Esophagus muscularis mucosa (tissue), 4 donors: ENCODE measurements at regions not wholly inside any gene's neighbourhood (a gene's known extent, or its start where the extent isn't known, plus 50 kb on each side); places are given as distances from the start of the nearest gene placed in this dataset.

Source experiments
- DNase-seq: peaks from one replicate; pipeline ENCODE4 v3.0.0-alpha.2; 2017; ENCODE audit errors: extremely low spot score
- H3K27ac ChIP-seq, 4 donors: fragments of 200-600 bp; sonication (generic); replicated peaks in 1 of 4; 1 replicate in 3 of 4; 2 replicates in 1 of 4; pipeline ENCODE4 v1.5.1; 2016 to 2019; ENCODE audit warnings: mild to moderate bottlenecking in 1 of 4
- H3K27me3 ChIP-seq, 4 donors: fragments of 200-600 bp; sonication (generic); one replicate each; pipeline versions ENCODE4 v1.5.1 to v1.6.0; 2016 to 2019
- H3K36me3 ChIP-seq, 4 donors: fragments of 200-600 bp; sonication (generic); one replicate each; pipeline ENCODE4 v1.5.1; 2016 to 2019
- H3K4me1 ChIP-seq, 4 donors: fragments of 200-600 bp; sonication (generic); one replicate each; pipeline ENCODE4 v1.5.1; 2016 to 2019
- H3K4me3 ChIP-seq, 4 donors: fragments of 200-600 bp; sonication (generic); 1 replicate in 2 of 4; 2 replicates in 2 of 4; pipeline ENCODE4 v1.5.1; 2016 to 2019; ENCODE audit warnings: mild to moderate bottlenecking in 4 of 4, moderate library complexity in 1 of 4
- H3K9me3 ChIP-seq, 4 donors: fragments of 200-600 bp; sonication (generic); 1 replicate in 3 of 4; 2 replicates in 1 of 4; pipeline ENCODE4 v1.5.1; 2016 to 2019
- EP300 ChIP-seq: sonication (generic); formaldehyde crosslinking; IDR thresholded peaks from one replicate; pipeline ENCODE4 v1.6.1; 2017; ENCODE audit warnings: antibody characterized with exemption
- POLR2A ChIP-seq: fragments of 450-650 bp; IDR thresholded peaks from one replicate; pipeline ENCODE4 v1.6.1; 2017; ENCODE audit warnings: antibody characterized with exemption, moderate library complexity, mild to moderate bottlenecking, low read depth
- POLR2AphosphoS5 ChIP-seq, 2 donors: sonication (generic); formaldehyde crosslinking; IDR thresholded peaks; one replicate each; pipeline ENCODE4 v1.6.1; 2017; ENCODE audit warnings: antibody characterized with exemption in 2 of 2
- WGBS: methylation state at CpG from one replicate; pipeline ENCODE4 v1.1.5; 2018; 5-methylcytosine and 5-hydroxymethylcytosine counted together
- intact Hi-C: fragments of 100-400 bp; cut with DNase I; formaldehyde crosslinking; loops from one replicate; pipeline ENCODE4 v1.15.1; 2023
- TF ChIP-seq, protein P1 (sequence below), 3 experiments: fragments of 200-600 bp in 2 of 3; fragments of 450-650 bp in 1 of 3; sonication (generic) in 2 of 3; IDR thresholded peaks; one replicate each; pipeline ENCODE4 v1.5.1; 2017 to 2019; ENCODE audit warnings: antibody characterized with exemption in 3 of 3, mild to moderate bottlenecking in 2 of 3, moderate library complexity in 1 of 3

DNA sequence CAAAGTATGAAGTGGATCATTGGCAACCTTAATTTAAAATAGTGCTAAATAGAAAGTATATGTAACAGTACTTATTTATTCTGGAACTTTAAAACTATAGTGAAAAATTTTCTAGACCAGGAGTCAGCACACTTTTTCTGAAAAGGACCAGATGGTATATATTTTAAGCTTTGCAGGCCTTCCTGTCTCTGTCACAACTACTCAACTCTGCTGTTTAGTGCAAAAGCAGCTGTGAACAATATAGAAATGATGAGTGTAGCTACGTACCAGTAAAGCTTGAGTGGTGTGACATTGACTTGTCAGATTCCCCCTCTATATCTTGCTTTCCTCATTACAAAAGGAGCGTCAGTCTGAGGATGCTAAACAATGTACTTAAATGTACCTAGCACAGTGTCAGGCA is 88.1 kb upstream of the IGFBP3 start:
- no peak for DNase-seq
- no peaks in the 10 kb centered on the region for H3K9me3 ChIP-seq
- H3K4me1 ChIP-seq = no peaks in the 10 kb centered on the region
- TF ChIP-seq POLR2AphosphoS5 (IDR thresholded peaks at IDR 0.05) = no peak
- no peak for TF ChIP-seq POLR2A
- intact Hi-C loops = no loop called here
- H3K27ac ChIP-seq = no peak overlapping the region
- H3K36me3 ChIP-seq = no peaks in the 10 kb centered on the region
- H3K4me3 ChIP-seq = no peak overlapping the region
- WGBS = 78% methylated on average over 2 of the region's 2 CpGs
- no peaks in the 10 kb centered on the region for H3K27me3 ChIP-seq

DNA sequence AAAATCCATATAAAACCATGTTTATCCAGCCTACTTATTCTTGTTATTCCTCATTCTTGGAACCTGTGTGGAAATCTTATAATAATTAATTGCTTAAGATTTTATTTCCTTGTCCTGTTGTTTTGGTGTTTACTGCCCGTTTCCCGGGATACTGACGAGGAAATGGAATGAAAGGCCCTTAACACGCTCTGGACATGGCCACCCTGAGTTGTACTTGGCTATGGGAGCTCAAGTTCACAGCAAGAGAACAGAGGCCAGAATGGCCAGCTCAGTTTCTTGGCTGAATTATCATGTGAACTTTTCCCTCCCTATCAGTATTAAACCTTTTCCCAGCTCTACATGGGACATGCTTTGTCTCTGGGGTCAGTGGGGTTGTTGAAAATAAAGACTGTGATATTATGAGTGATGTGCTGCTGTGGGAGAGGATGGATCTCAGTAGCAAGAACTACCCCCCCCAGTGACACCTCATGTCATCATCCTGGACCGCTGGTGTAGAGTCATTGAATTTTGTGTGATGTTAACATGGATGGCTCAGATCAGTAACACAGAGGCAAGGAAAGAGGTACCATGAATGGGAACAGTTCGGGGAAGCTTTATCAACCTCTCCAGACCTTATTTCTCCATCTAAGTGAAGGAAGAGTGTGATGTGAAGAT is 87.0 kb upstream of the IGFBP3 start:
- DNase-seq = peak; percentile 81
- Histone ChIP-seq H3K4me3 (no peak overlapping the region), H3K36me3 (no peaks in the 10 kb centered on the region), H3K4me1 (no peaks in the 10 kb centered on the region), H3K27ac (no peak overlapping the region), H3K27me3 (no peaks in the 10 kb centered on the region), H3K9me3 (peaks cover 0 to 4% (median 0%) of the 10 kb centered on the region in 4 donors)
- intact Hi-C loops = no loop called here
- 63% methylated on average over 6 of the region's 6 CpGs for WGBS
- no peak for TF ChIP-seq EP300
- no peak for TF ChIP-seq POLR2A
- TF ChIP-seq POLR2AphosphoS5 (IDR thresholded peaks at IDR 0.05) = no peak
- TF ChIP-seq, protein P1, sequence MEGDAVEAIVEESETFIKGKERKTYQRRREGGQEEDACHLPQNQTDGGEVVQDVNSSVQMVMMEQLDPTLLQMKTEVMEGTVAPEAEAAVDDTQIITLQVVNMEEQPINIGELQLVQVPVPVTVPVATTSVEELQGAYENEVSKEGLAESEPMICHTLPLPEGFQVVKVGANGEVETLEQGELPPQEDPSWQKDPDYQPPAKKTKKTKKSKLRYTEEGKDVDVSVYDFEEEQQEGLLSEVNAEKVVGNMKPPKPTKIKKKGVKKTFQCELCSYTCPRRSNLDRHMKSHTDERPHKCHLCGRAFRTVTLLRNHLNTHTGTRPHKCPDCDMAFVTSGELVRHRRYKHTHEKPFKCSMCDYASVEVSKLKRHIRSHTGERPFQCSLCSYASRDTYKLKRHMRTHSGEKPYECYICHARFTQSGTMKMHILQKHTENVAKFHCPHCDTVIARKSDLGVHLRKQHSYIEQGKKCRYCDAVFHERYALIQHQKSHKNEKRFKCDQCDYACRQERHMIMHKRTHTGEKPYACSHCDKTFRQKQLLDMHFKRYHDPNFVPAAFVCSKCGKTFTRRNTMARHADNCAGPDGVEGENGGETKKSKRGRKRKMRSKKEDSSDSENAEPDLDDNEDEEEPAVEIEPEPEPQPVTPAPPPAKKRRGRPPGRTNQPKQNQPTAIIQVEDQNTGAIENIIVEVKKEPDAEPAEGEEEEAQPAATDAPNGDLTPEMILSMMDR (IDR thresholded peaks at IDR 0.05) = no peak

DNA sequence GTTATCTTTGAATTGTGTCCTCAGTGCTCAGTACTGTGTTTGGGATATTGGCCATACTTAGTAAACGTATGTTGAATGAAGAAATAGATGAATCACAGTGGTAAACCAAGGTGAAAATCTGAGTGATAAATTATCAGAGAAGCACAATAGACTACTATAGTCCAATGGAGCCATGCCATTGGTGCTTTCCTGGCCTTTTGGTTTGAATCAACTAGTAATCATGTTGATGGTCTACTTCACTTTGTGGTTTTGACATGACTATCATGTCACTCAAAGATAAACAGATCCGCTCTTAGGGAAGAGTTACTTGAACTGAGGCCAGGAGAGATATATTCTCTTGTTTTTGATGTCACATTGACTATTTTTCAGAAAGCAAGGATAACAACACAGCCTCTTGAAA is 86.1 kb upstream of the IGFBP3 start:
- 80% methylated on average over 2 of the region's 2 CpGs for WGBS
- Histone ChIP-seq H3K36me3 (no peaks in the 10 kb centered on the region), H3K27me3 (no peaks in the 10 kb centered on the region), H3K4me3 (no peak overlapping the region), H3K4me1 (no peaks in the 10 kb centered on the region), H3K27ac (no peak overlapping the region), H3K9me3 (peaks cover 0 to 14% (median 0%) of the 10 kb centered on the region in 4 donors)
- intact Hi-C loops = no loop called here
- DNase-seq = peak; percentile 42
- TF ChIP-seq, protein P1 (IDR thresholded peaks at IDR 0.05) = no peak
- TF ChIP-seq POLR2A (no peak), EP300 (no peak), POLR2AphosphoS5 (IDR thresholded peaks at IDR 0.05) (no peak)

DNA sequence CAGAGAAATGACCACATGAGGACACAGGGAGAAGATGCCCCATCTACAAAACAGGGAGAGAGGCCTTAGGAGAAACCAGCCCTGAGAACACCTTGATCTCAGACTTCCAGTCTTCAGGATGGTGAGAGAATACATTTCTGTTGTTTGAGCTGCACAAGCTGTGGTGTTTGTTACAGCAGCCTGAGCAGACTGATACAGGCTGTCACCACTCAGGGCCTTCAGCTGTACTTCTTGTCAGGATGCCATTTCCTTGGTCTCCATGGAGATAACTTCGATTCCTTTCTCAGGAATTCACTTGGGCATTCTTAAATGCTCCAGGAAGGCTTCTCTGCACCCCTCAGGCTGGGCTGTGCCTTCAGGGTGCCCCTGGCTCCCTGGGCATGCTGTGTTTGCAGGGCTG is 85.7 kb upstream of the IGFBP3 start:
- H3K27ac ChIP-seq = no peak overlapping the region
- no peaks in the 10 kb centered on the region for H3K27me3 ChIP-seq
- no peak for DNase-seq
- H3K4me3 ChIP-seq = no peak overlapping the region
- WGBS = 67% methylated on average over 1 of the region's 1 CpG
- intact Hi-C loops = no loop called here
- peaks cover 0 to 14% (median 0%) of the 10 kb centered on the region in 4 donors for H3K9me3 ChIP-seq
- TF ChIP-seq, protein P1 (IDR thresholded peaks at IDR 0.05) = no peak
- TF ChIP-seq POLR2AphosphoS5 (IDR thresholded peaks at IDR 0.05) (no peak), POLR2A (no peak), EP300 (no peak)
- H3K36me3 ChIP-seq = no peaks in the 10 kb centered on the region
- H3K4me1 ChIP-seq = no peaks in the 10 kb centered on the region

DNA sequence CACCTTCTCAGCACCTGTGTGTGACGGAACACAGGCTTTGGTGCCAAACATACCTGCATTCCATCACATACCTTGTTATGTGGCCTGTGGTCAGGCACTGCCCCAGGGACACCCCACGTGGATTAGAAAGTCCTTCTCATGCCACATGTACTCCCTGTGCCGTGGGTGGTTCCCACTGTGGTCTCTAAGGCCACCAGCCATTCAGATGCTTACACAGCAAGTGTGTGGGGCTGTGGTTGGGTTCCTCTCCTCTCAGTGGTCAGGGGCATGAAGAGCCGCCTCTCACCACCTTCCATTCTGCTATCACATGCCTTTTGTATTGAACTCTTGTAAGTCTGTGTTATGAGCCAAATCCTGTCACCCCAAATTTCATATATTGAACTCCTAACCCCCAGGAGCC is 85.1 kb upstream of the IGFBP3 start:
- TF ChIP-seq POLR2AphosphoS5 (IDR thresholded peaks at IDR 0.05) = no peak
- no peak for TF ChIP-seq EP300
- TF ChIP-seq POLR2A = no peak
- TF ChIP-seq, protein P1 (IDR thresholded peaks at IDR 0.05) = no peak
- no peak overlapping the region for H3K27ac ChIP-seq
- WGBS = 93% methylated on average over 3 of the region's 4 CpGs

More for the DNA sequence above, 85.1 kb upstream of the IGFBP3 start:
- Histone ChIP-seq H3K9me3 (peaks cover 0 to 14% (median 0%) of the 10 kb centered on the region in 4 donors), H3K4me1 (no peaks in the 10 kb centered on the region), H3K4me3 (no peak overlapping the region), H3K36me3 (no peaks in the 10 kb centered on the region), H3K27me3 (no peaks in the 10 kb centered on the region)
- intact Hi-C loops = no loop called here
- no peak for DNase-seq
